ENCODE measurements at regions not wholly inside any gene's neighbourhood (a gene's known extent, or its start where the extent isn't known, plus 50 kb on each side); places are given as distances from the start of the nearest gene placed in this dataset.

DNA sequence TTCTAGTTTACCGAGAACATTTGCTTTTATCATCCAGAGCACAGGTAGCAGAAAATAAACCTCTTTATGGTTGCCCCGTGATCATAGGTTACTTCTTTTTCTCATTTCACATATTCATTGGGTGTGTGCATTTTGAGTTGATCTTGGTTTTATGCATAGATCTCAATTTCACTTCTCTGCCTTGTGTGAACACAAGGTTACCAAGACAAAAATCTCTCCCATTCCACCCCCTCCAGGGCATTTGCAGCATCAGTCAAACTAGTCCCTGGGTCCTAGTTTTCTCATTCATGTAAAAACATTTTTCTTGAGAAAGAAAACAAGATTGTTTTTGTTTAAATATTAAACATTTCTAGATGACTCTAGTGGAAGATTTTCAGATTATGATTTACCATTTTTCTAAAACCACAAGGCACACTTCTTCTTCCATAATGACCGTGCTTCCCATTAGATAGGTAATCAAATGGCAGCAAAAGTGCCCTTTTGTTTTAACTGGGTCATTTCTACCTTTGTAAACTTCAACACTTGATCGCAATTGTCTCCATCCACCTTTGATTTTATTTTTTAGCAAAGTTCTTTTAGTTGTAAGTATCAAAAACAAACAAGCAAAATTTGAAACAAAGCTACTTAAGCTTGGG, 526.6 kb upstream of the CADM1 start:
- TF ChIP-seq, protein P1, sequence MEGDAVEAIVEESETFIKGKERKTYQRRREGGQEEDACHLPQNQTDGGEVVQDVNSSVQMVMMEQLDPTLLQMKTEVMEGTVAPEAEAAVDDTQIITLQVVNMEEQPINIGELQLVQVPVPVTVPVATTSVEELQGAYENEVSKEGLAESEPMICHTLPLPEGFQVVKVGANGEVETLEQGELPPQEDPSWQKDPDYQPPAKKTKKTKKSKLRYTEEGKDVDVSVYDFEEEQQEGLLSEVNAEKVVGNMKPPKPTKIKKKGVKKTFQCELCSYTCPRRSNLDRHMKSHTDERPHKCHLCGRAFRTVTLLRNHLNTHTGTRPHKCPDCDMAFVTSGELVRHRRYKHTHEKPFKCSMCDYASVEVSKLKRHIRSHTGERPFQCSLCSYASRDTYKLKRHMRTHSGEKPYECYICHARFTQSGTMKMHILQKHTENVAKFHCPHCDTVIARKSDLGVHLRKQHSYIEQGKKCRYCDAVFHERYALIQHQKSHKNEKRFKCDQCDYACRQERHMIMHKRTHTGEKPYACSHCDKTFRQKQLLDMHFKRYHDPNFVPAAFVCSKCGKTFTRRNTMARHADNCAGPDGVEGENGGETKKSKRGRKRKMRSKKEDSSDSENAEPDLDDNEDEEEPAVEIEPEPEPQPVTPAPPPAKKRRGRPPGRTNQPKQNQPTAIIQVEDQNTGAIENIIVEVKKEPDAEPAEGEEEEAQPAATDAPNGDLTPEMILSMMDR (IDR thresholded peaks at IDR 0.05): no peak
- TF ChIP-seq, protein P2, sequence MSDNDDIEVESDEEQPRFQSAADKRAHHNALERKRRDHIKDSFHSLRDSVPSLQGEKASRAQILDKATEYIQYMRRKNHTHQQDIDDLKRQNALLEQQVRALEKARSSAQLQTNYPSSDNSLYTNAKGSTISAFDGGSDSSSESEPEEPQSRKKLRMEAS (IDR thresholded peaks at IDR 0.05; ENCODE audit: low read depth): no peak
- TF ChIP-seq RCOR1 (IDR thresholded peaks at IDR 0.05; ENCODE audit: low read length) (no peak), POLR2AphosphoS5 (IDR thresholded peaks at IDR 0.05; ENCODE audit: low read depth, low read length) (no peak), RAD21 (IDR thresholded peaks at IDR 0.05; ENCODE audit: low read length) (no peak), MXI1 (IDR thresholded peaks at IDR 0.05; ENCODE audit: low read depth, low read length) (no peak), NRF1 (IDR thresholded peaks at IDR 0.05; ENCODE audit: low read depth, low read length) (no peak), ELF1 (IDR thresholded peaks at IDR 0.05) (no peak), TAF1 (IDR thresholded peaks at IDR 0.05; ENCODE audit: borderline replicate concordance, low read depth, low read length) (no peak), JUND (IDR thresholded peaks at IDR 0.05) (no peak), MEF2A (IDR thresholded peaks at IDR 0.05; ENCODE audit: borderline replicate concordance, low read depth) (no peak)

Data from SK-N-SH (cell line).